Lower leg skin (tissue), 4 donors: ENCODE measurements at regions not wholly inside any gene's neighbourhood (a gene's known extent, or its start where the extent isn't known, plus 50 kb on each side); places are given as distances from the start of the nearest gene placed in this dataset.

Experiments used
- DNase-seq, 2 donors: peaks; one replicate each; pipeline ENCODE4 v3.0.0-alpha.2; 2019; ENCODE audit warnings: low spot score in 2 of 2
- H3K4me3 ChIP-seq: fragments of 200-600 bp; sonication (generic); 2 replicates; pipeline ENCODE4 v1.5.1; 2017; ENCODE audit warnings: mild to moderate bottlenecking, low read depth; ENCODE audit not compliant: poor library complexity, severe bottlenecking
- POLR2A ChIP-seq, 2 donors: fragments of 450-650 bp; IDR thresholded peaks; one replicate each; pipeline ENCODE4 v1.6.1; 2016 to 2017; ENCODE audit warnings: antibody characterized with exemption in 2 of 2, mild to moderate bottlenecking in 1 of 2, moderate library complexity in 1 of 2
- WGBS, 2 donors: methylation state at CpG; one replicate each; pipeline ENCODE4 v1.1.5; 2018; 5-methylcytosine and 5-hydroxymethylcytosine counted together
- intact Hi-C: fragments of 100-400 bp; cut with DNase I; formaldehyde crosslinking; loops from one replicate; pipeline ENCODE4 v1.15.0; 2023; ENCODE audit warnings: low total_unique reads
- TF ChIP-seq, protein P1 (sequence below), 3 donors: fragments of 450-650 bp; IDR thresholded peaks; one replicate each; pipeline ENCODE4 v1.5.1; 2016; ENCODE audit warnings: antibody characterized with exemption in 3 of 3, mild to moderate bottlenecking in 3 of 3, moderate library complexity in 2 of 3

DNA sequence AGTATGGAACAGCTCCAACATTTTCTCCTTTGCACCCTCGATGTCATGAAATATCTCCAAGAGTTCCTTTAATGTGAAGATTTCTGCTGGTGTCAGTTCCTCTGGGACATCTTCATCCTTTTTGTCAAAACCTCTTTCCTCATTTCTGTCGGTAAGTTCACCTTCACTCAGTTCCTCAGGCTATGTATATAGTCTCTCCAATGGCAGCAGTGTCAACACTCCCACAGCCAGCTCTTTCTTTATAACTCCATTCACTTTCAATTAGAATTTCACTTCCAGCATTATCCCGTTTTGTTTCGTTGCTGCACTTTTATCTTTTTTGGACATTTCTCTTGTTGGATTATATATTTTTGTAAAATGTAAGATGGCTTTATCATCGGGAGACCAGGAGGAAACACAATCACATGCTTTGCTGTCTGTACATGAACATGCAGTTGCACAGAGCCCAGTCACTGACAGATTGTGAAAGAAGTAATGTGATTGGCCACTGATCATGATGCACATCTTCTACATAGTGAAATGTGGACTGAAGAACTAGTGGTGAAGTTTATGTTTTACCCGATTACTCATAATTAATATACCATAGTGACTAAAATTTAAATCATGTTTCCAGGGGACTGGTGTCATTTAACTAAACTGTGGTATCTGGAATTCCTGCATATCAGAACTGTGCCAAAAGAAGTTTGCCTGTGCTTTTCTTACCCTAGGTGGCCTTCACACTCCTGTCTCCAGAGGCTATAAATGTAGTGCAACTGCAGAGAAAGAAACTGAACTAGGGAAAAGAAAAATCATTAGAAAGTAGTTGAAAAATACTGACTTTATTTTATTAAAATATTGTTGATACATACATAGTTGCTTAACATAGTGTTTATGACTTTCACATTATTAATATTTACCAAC lies 289.6 kb downstream of the PPP1R3A start:
- TF ChIP-seq, protein P1, sequence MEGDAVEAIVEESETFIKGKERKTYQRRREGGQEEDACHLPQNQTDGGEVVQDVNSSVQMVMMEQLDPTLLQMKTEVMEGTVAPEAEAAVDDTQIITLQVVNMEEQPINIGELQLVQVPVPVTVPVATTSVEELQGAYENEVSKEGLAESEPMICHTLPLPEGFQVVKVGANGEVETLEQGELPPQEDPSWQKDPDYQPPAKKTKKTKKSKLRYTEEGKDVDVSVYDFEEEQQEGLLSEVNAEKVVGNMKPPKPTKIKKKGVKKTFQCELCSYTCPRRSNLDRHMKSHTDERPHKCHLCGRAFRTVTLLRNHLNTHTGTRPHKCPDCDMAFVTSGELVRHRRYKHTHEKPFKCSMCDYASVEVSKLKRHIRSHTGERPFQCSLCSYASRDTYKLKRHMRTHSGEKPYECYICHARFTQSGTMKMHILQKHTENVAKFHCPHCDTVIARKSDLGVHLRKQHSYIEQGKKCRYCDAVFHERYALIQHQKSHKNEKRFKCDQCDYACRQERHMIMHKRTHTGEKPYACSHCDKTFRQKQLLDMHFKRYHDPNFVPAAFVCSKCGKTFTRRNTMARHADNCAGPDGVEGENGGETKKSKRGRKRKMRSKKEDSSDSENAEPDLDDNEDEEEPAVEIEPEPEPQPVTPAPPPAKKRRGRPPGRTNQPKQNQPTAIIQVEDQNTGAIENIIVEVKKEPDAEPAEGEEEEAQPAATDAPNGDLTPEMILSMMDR (IDR thresholded peaks at IDR 0.05) = no peak
- TF ChIP-seq POLR2A (IDR thresholded peaks at IDR 0.05) = no peak
- no peak for DNase-seq
- intact Hi-C loops = no loop called here
- WGBS, 2 donors = 70 to 71% methylated on average over 6 of the region's 6 CpGs
- H3K4me3 ChIP-seq = no peak overlapping the region

DNA sequence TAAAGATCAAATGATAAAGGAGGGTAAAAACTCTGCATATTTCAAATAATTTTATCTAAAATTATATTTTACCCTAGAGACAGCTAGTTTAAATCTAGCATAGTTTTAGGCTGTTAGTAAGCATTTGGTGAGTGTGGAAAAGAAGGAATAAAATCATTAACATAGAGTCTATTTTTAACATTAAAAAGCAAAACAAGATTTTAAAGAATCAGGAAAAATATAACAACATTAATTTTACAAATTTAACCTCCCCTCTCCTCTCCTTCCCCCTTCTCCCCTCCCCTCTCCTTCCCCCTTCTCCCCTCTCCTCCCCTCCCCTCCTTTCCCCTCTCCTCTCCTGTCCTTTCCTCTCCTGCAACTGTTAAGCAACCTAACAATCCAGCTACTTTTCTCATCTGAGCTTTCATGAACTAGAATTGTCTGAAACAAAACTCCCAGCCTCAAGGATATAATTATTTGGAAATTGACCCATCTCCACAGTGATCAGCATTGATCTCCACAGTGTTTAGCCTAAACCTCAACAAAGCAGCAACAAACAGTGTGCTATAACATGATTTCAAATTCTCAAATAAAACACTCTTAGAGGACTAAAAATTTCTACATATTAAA lies 293.2 kb downstream of the PPP1R3A start:
- TF ChIP-seq, protein P1 (IDR thresholded peaks at IDR 0.05) = no peak
- TF ChIP-seq POLR2A (IDR thresholded peaks at IDR 0.05) = no peak
- no peak for DNase-seq
- intact Hi-C loops = no loop called here
- H3K4me3 ChIP-seq = no peak overlapping the region

DNA sequence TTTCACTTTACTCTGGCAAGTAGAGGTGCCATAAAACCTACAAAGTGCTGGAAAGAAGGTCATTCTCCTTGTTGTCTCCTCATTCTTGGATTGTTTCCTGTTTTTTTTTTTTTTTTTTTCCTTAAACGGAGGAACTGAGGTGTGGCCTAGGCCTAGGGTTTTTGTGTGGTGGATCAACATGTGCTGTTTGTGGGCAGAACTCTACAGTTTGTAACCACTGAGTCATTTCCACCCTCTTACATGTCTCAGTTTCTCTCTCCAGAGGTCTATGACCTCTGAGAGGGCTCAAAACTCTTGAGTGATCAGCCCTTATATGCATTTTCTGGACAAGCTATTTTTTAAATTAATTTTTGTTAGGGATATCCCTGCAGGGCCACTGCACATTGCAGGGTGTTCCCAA lies 296.0 kb downstream of the PPP1R3A start:
- no peak overlapping the region for H3K4me3 ChIP-seq
- no peak for DNase-seq
- intact Hi-C loops = no loop called here
- WGBS, 2 donors = 57 to 88% methylated on average over 1 of the region's 1 CpG
- no peak for TF ChIP-seq POLR2A (IDR thresholded peaks at IDR 0.05)
- TF ChIP-seq, protein P1 (IDR thresholded peaks at IDR 0.05) = no peak

DNA sequence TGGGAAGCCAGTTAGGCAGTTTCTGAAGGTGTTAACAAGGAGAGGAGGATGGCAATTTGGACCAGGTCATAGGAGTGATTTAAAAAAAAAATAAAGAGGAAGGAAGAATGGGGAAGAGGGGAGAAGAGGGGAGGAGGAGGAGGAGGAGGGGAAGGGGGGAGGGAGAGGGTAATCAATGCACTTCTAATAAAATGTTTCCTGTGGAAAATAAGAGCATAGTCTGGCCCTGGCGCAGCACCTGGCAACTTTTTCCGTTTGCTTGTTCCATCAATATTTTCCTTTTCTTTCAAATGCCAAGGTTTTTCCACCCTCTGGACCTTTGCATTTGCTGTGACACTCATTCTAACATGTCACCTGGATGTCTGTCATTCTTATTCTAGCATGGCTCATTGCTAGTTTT lies 308.2 kb downstream of the PPP1R3A start:
- 32 to 59% methylated on average over 2 of the region's 2 CpGs for WGBS, 2 donors
- H3K4me3 ChIP-seq = no peak overlapping the region
- intact Hi-C loops = no loop called here
- no peak for DNase-seq
- TF ChIP-seq POLR2A (IDR thresholded peaks at IDR 0.05) = no peak
- TF ChIP-seq, protein P1 (IDR thresholded peaks at IDR 0.05) = no peak

DNA sequence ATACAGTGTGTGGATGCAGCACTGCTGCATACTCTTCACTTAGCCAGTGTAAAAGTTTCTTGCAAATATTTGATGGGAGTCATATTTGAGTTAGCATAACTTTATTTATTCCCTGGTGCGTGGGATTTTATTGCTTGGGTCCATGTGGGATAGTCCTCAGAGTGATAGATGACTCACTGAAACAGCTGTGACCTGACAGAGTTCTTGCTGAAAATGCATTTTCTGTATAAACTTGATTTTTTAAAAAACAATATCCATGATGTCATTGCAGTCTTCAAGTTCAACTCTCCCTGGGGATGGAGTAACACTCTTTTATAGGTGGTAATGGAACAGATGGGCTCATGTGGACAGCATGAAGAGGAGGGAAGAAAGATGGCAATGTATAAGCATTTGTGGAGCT lies 310.0 kb downstream of the PPP1R3A start:
- no peak for DNase-seq
- 55 to 73% methylated on average over 1 of the region's 1 CpG for WGBS, 2 donors
- TF ChIP-seq, protein P1 (IDR thresholded peaks at IDR 0.05) = no peak
- TF ChIP-seq POLR2A (IDR thresholded peaks at IDR 0.05) = no peak
- H3K4me3 ChIP-seq = no peak overlapping the region
- intact Hi-C loops = no loop called here
